ENCODE measurements at regions not wholly inside any gene's neighbourhood (a gene's known extent, or its start where the extent isn't known, plus 50 kb on each side); places are given as distances from the start of the nearest gene placed in this dataset.

- DNase-seq (no peak), ATAC-seq (no peak)
- POLR2A ChIA-PET, result no interaction called here
- no peaks in the 10 kb centered on the region for H3K36me3 Mint-ChIP-seq
- no peaks in the 10 kb centered on the region for H3K4me1 Mint-ChIP-seq
- H3K27me3 Mint-ChIP-seq, result peaks cover 0 to 1% (median 0%) of the 10 kb centered on the region in 5 donors
- peaks cover 0 to 10% (median 3%) of the 10 kb centered on the region in 9 donors for H3K9me3 Mint-ChIP-seq
- no peak overlapping the region for H3K27ac Mint-ChIP-seq
- H3K4me3 Mint-ChIP-seq, result no peak overlapping the region
Observed at GRCh38 chr3:117567906-117568305, 858.3 kb downstream of the TUSC7 start.

GRCh38 chr3:117572786-117573185, 863.2 kb downstream of the TUSC7 start:
- peaks cover 0 to 1% (median 0%) of the 10 kb centered on the region in 5 donors for H3K27me3 Mint-ChIP-seq
- H3K27ac Mint-ChIP-seq, result no peak overlapping the region
- POLR2A ChIA-PET, result no interaction called here
- peaks cover 0 to 13% (median 4%) of the 10 kb centered on the region in 9 donors for H3K9me3 Mint-ChIP-seq
- H3K36me3 Mint-ChIP-seq, result no peaks in the 10 kb centered on the region
- H3K4me3 Mint-ChIP-seq, result no peak overlapping the region
- ATAC-seq (no peak), DNase-seq (no peak)
- H3K4me1 Mint-ChIP-seq, result no peaks in the 10 kb centered on the region

GRCh38 chr3:117580806-117581205, 871.2 kb downstream of the TUSC7 start:
- Mint-ChIP-seq H3K27ac (no peak overlapping the region), H3K4me3 (no peak overlapping the region), H3K4me1 (no peaks in the 10 kb centered on the region), H3K27me3 (no peaks in the 10 kb centered on the region), H3K9me3 (peaks cover 0 to 14% (median 3%) of the 10 kb centered on the region in 9 donors), H3K36me3 (no peaks in the 10 kb centered on the region)
- DNase-seq (no peak), ATAC-seq (no peak)
- POLR2A ChIA-PET, result no interaction called here

- Mint-ChIP-seq H3K4me1 (no peaks in the 10 kb centered on the region), H3K9me3 (peaks cover 0 to 10% (median 0%) of the 10 kb centered on the region in 9 donors), H3K27me3 (no peaks in the 10 kb centered on the region), H3K27ac (no peak overlapping the region), H3K4me3 (no peak overlapping the region), H3K36me3 (no peaks in the 10 kb centered on the region)
- ATAC-seq, result no peak
- POLR2A ChIA-PET, result no interaction called here
- DNase-seq, result no peak
Observed at GRCh38 chr3:117586161-117586560, 876.6 kb downstream of the TUSC7 start.

GRCh38 chr3:117587416-117587815, 877.8 kb downstream of the TUSC7 start:
- H3K9me3 Mint-ChIP-seq, result peaks cover 0 to 10% (median 0%) of the 10 kb centered on the region in 9 donors
- H3K27me3 Mint-ChIP-seq, result no peaks in the 10 kb centered on the region
- DNase-seq (no peak), ATAC-seq (no peak)
- no peaks in the 10 kb centered on the region for H3K36me3 Mint-ChIP-seq
- no peak overlapping the region for H3K27ac Mint-ChIP-seq
- H3K4me1 Mint-ChIP-seq, result no peaks in the 10 kb centered on the region
- H3K4me3 Mint-ChIP-seq, result no peak overlapping the region
- POLR2A ChIA-PET, result no interaction called here

- Mint-ChIP-seq H3K36me3 (no peaks in the 10 kb centered on the region), H3K4me1 (no peaks in the 10 kb centered on the region), H3K27me3 (no peaks in the 10 kb centered on the region), H3K4me3 (no peak overlapping the region), H3K27ac (no peak overlapping the region), H3K9me3 (peaks cover 0 to 5% (median 0%) of the 10 kb centered on the region in 9 donors)
- DNase-seq (no peak), ATAC-seq (no peak)
- POLR2A ChIA-PET, result no interaction called here
Observed at GRCh38 chr3:117589454-117589853, 879.9 kb downstream of the TUSC7 start.

- POLR2A ChIA-PET, result no interaction called here
- Mint-ChIP-seq H3K36me3 (no peaks in the 10 kb centered on the region), H3K27ac (no peak overlapping the region), H3K4me1 (no peaks in the 10 kb centered on the region), H3K27me3 (peaks cover 0 to 3% (median 0%) of the 10 kb centered on the region in 5 donors), H3K9me3 (peaks cover 0 to 8% (median 0%) of the 10 kb centered on the region in 9 donors), H3K4me3 (no peak overlapping the region)
- ATAC-seq (no peak), DNase-seq (no peak)
Observed at GRCh38 chr3:117595615-117596014, 886.0 kb downstream of the TUSC7 start.

- DNase-seq (no peak), ATAC-seq (no peak)
- H3K4me1 Mint-ChIP-seq, result no peaks in the 10 kb centered on the region
- H3K27ac Mint-ChIP-seq, result no peak overlapping the region
- H3K4me3 Mint-ChIP-seq, result no peak overlapping the region
- peaks cover 0 to 3% (median 0%) of the 10 kb centered on the region in 5 donors for H3K27me3 Mint-ChIP-seq
- peaks cover 0 to 9% (median 0%) of the 10 kb centered on the region in 9 donors for H3K9me3 Mint-ChIP-seq
- POLR2A ChIA-PET, result no interaction called here
- no peaks in the 10 kb centered on the region for H3K36me3 Mint-ChIP-seq
Observed at GRCh38 chr3:117596503-117596902, 886.9 kb downstream of the TUSC7 start.

GRCh38 chr3:117597865-117598264, 888.3 kb downstream of the TUSC7 start:
- POLR2A ChIA-PET, result no interaction called here
- H3K9me3 Mint-ChIP-seq, result peaks cover 0 to 9% (median 0%) of the 10 kb centered on the region in 9 donors
- H3K27ac Mint-ChIP-seq, result no peak overlapping the region
- H3K4me1 Mint-ChIP-seq, result no peaks in the 10 kb centered on the region
- peaks cover 0 to 3% (median 0%) of the 10 kb centered on the region in 5 donors for H3K27me3 Mint-ChIP-seq
- H3K36me3 Mint-ChIP-seq, result no peaks in the 10 kb centered on the region
- no peak overlapping the region for H3K4me3 Mint-ChIP-seq
- ATAC-seq (no peak), DNase-seq (no peak)

- no peaks in the 10 kb centered on the region for H3K4me1 Mint-ChIP-seq
- H3K27ac Mint-ChIP-seq, result no peak overlapping the region
- POLR2A ChIA-PET, result no interaction called here
- peaks cover 0 to 3% (median 0%) of the 10 kb centered on the region in 5 donors for H3K27me3 Mint-ChIP-seq
- ATAC-seq (no peak), DNase-seq (no peak)
- H3K4me3 Mint-ChIP-seq, result no peak overlapping the region
- peaks cover 0 to 9% (median 3%) of the 10 kb centered on the region in 9 donors for H3K9me3 Mint-ChIP-seq
- no peaks in the 10 kb centered on the region for H3K36me3 Mint-ChIP-seq
Observed at GRCh38 chr3:117600112-117600511, 890.5 kb downstream of the TUSC7 start.

- H3K27me3 Mint-ChIP-seq, result peaks cover 0 to 3% (median 0%) of the 10 kb centered on the region in 5 donors
- H3K4me3 Mint-ChIP-seq, result no peak overlapping the region
- POLR2A ChIA-PET, result no interaction called here
- ATAC-seq (no peak), DNase-seq (no peak)
- H3K4me1 Mint-ChIP-seq, result no peaks in the 10 kb centered on the region
- peaks cover 0 to 9% (median 1%) of the 10 kb centered on the region in 9 donors for H3K9me3 Mint-ChIP-seq
- no peak overlapping the region for H3K27ac Mint-ChIP-seq
- no peaks in the 10 kb centered on the region for H3K36me3 Mint-ChIP-seq
Observed at GRCh38 chr3:117600666-117601065, 891.1 kb downstream of the TUSC7 start.

- Mint-ChIP-seq H3K4me1 (no peaks in the 10 kb centered on the region), H3K9me3 (peaks cover 0 to 9% (median 0%) of the 10 kb centered on the region in 9 donors), H3K4me3 (no peak overlapping the region), H3K27ac (no peak overlapping the region), H3K27me3 (peaks cover 0 to 3% (median 0%) of the 10 kb centered on the region in 5 donors), H3K36me3 (no peaks in the 10 kb centered on the region)
- ATAC-seq (no peak), DNase-seq (no peak)
- POLR2A ChIA-PET, result no interaction called here
Observed at GRCh38 chr3:117602058-117602644, 892.6 kb downstream of the TUSC7 start.

- no peaks in the 10 kb centered on the region for H3K4me1 Mint-ChIP-seq
- DNase-seq, result no peak
- no peak overlapping the region for H3K27ac Mint-ChIP-seq
- ATAC-seq, result no peak
- peaks cover 0 to 9% (median 0%) of the 10 kb centered on the region in 9 donors for H3K9me3 Mint-ChIP-seq
- H3K36me3 Mint-ChIP-seq, result no peaks in the 10 kb centered on the region
- no peak overlapping the region for H3K4me3 Mint-ChIP-seq
- POLR2A ChIA-PET, result no interaction called here
- peaks cover 0 to 3% (median 0%) of the 10 kb centered on the region in 5 donors for H3K27me3 Mint-ChIP-seq
Observed at GRCh38 chr3:117603097-117603496, 893.5 kb downstream of the TUSC7 start.

GRCh38 chr3:117606866-117607265, 897.3 kb downstream of the TUSC7 start:
- no peaks in the 10 kb centered on the region for H3K4me1 Mint-ChIP-seq
- H3K27ac Mint-ChIP-seq, result no peak overlapping the region
- H3K4me3 Mint-ChIP-seq, result no peak overlapping the region
- DNase-seq, result no peak
- POLR2A ChIA-PET, result no interaction called here
- H3K27me3 Mint-ChIP-seq, result peaks cover 0 to 3% (median 0%) of the 10 kb centered on the region in 5 donors
- H3K9me3 Mint-ChIP-seq, result peaks cover 0 to 15% (median under 1%) of the 10 kb centered on the region in 9 donors
- no peak for ATAC-seq
- no peaks in the 10 kb centered on the region for H3K36me3 Mint-ChIP-seq
